HUES6 (cell line): ENCODE measurements at regions not wholly inside any gene's neighbourhood (a gene's known extent, or its start where the extent isn't known, plus 50 kb on each side); places are given as distances from the start of the nearest gene placed in this dataset.
"Not testable (repeated sequence)": the region's sequence is repeated elsewhere in the genome, so short reads cannot be mapped to it uniquely, and the experiment has no call there.

ENCODE experiments used
- H3K27ac ChIP-seq: 2 replicates; pipeline ENCODE4 v1.7.0; 2013; ENCODE audit warnings: low read depth, mild to moderate bottlenecking, low read length, inconsistent platforms
- H3K27me3 ChIP-seq: 2 replicates; pipeline ENCODE4 v1.6.1; 2013; ENCODE audit warnings: low read length; ENCODE audit not compliant: control insufficient read depth, insufficient read depth
- H3K36me3 ChIP-seq: 2 replicates; pipeline ENCODE4 v1.6.1; 2013; ENCODE audit warnings: low read length; ENCODE audit not compliant: control insufficient read depth, insufficient read depth
- H3K4me1 ChIP-seq: 2 replicates; pipeline ENCODE4 v1.6.1; 2013; ENCODE audit warnings: low read length; ENCODE audit not compliant: control insufficient read depth, insufficient read depth
- H3K4me3 ChIP-seq: 2 replicates; pipeline ENCODE4 v1.5.1; 2013; ENCODE audit warnings: low read depth, low read length
- H3K9ac ChIP-seq: one replicate; pipeline ENCODE4 v1.6.1; 2013; ENCODE audit warnings: mild to moderate bottlenecking, low read length
- H3K9me3 ChIP-seq: 2 replicates; pipeline ENCODE4 v1.6.1; 2013; ENCODE audit warnings: low read depth, low read length; ENCODE audit not compliant: control insufficient read depth, insufficient read depth

DNA sequence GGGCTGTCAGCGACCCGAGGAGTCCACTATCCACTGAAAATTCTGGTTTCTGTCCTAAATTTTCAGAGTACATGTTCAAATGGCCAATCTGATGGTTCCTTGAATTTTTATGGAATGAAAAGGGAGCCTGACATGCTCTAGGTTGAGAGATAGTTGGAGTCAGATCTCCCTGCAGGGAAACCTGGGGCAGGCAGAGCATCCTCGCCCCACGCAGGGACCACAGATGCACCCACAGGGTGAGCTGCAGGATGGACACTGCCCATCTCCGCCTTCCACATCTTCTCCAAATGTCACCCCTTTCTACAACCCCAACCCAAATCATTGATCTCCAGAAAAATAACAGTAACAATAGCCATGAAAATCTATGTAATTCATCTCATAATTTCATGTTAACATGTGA lies 114.2 kb upstream of the IGLL5 start:
- Histone ChIP-seq H3K9me3 (no peaks in the 10 kb centered on the region), H3K27me3 (peaks cover 93% of the 10 kb centered on the region), H3K9ac (no peak overlapping the region), H3K27ac (no peak overlapping the region), H3K4me1 (no peaks in the 10 kb centered on the region), H3K4me3 (no peak overlapping the region), H3K36me3 (no peaks in the 10 kb centered on the region)

DNA sequence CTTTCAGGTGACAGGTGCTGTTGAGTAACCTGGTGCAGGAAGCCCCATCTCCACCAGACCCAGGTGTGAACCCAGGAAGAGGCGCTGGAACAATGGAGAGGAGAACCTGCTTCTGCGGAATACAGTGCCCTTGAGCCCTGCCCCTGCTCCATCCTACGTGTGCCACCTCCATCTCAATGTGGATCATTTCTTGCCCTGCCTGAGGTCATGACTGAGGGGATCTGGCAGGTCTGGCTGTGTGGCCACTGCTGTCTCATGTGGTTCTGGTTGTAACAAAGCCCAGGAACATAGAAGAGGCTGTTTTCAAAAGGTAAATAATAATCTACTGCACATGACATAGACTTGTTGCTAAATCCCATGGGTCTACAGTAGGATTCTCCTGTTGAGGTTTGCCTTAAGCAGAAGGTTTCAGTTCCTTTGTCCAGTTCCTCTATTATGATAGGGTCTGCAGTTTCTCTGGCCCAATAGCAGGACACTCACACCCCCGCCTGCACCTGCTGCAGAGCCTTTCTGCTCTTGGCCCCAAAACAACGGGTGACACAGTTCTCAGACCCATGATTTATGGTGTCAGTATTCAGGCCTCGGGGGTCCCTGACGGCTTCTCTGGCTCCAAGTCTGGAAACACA lies 113.5 kb upstream of the IGLL5 start:
- Histone ChIP-seq H3K4me3 (no peak overlapping the region), H3K36me3 (no peaks in the 10 kb centered on the region), H3K9ac (no peak overlapping the region), H3K9me3 (no peaks in the 10 kb centered on the region), H3K27me3 (peaks cover 89% of the 10 kb centered on the region), H3K4me1 (no peaks in the 10 kb centered on the region), H3K27ac (no peak overlapping the region)

DNA sequence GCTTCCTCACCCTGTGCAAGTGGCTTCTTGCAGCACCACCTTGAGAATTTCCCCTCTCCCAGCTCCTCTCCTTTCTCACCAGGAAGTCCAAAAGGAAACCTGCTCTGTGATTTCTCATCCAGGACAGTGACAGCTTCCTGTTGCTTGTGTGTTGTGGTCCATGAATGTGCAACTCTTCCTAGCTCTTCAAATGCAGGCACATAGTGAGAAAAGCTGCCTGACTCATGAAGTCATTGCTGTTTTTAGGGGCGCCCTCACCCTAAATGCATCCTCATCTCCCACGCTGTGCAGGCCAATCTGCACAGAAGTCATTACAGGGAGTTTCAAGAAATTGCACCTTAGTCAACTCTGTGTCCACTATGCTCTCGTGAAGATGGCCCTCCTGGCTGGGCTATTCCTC lies 112.9 kb upstream of the IGLL5 start:
- not testable (repeated sequence) for H3K9me3 ChIP-seq, H3K4me1 ChIP-seq, H3K9ac ChIP-seq, H3K36me3 ChIP-seq, H3K4me3 ChIP-seq, H3K27ac ChIP-seq
- peaks cover 86% of the 10 kb centered on the region for H3K27me3 ChIP-seq

DNA sequence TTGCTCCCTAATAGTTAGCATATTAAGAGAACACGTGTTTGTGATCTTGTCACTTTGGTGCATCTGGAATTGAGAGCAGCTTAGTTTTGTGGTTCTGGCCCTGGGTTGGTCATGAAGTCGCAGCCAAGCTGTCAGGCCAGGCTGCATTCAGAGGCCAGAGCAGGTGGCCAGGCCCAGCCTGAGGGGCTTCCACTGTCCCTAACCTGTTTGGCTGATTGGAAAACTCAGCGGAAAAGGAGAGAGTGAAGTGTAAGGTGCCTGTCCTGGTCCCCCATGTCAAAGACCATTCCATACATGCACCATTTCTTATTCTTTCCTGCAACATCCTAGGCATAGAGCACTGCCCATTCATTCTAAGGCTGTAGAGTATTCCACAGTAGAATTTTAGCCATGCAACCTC lies 111.5 kb upstream of the IGLL5 start:
- peaks cover 76% of the 10 kb centered on the region for H3K27me3 ChIP-seq
- no peak overlapping the region for H3K27ac ChIP-seq
- no peaks in the 10 kb centered on the region for H3K9me3 ChIP-seq
- H3K36me3 ChIP-seq, result no peaks in the 10 kb centered on the region
- no peak overlapping the region for H3K4me3 ChIP-seq
- no peak overlapping the region for H3K9ac ChIP-seq
- no peaks in the 10 kb centered on the region for H3K4me1 ChIP-seq

DNA sequence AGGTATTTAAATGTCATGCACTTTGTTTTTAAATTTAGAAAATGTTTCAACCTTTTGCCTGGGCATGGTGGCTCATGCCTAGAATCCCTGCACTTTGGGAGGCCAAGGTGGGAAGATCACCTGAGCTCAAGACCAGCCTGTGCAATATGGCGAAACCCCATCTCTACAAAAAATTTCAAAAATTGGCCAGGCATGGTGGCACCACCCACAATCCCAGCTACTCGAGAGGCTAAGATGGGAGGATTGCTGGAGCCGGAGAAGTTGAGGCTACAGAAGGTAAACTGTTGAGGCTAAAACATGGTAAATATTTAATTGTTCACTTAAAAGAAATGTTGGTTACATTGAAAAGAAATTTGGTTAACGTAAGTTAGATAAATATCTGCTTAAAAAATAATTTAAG lies 108.4 kb upstream of the IGLL5 start:
- Histone ChIP-seq H3K9ac (no peak overlapping the region), H3K4me1 (no peaks in the 10 kb centered on the region), H3K9me3 (no peaks in the 10 kb centered on the region), H3K36me3 (no peaks in the 10 kb centered on the region), H3K4me3 (no peak overlapping the region), H3K27ac (no peak overlapping the region), H3K27me3 (peaks cover 65% of the 10 kb centered on the region)

DNA sequence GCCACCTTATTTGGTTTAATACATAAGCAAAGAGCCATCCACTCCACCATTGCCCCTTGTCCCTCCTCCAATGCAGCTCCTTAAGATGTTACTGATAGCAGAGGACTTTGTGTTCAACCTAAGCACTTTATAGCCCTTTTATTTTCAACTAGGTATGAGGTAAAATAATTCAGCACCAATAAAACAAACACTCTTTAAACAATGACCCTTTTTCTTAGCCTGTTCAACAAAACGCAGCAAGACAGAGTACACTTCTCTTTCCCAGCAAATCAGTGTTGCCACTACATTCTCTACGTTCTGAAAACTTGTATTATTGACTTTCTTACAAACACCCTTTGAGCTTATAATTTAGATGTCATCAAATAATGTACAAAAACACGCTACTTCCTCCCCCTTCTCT lies 104.0 kb upstream of the IGLL5 start:
- Histone ChIP-seq H3K36me3 (no peaks in the 10 kb centered on the region), H3K27me3 (peaks cover 61% of the 10 kb centered on the region), H3K9me3 (no peaks in the 10 kb centered on the region), H3K4me3 (no peak overlapping the region), H3K9ac (no peak overlapping the region), H3K27ac (no peak overlapping the region), H3K4me1 (no peaks in the 10 kb centered on the region)

DNA sequence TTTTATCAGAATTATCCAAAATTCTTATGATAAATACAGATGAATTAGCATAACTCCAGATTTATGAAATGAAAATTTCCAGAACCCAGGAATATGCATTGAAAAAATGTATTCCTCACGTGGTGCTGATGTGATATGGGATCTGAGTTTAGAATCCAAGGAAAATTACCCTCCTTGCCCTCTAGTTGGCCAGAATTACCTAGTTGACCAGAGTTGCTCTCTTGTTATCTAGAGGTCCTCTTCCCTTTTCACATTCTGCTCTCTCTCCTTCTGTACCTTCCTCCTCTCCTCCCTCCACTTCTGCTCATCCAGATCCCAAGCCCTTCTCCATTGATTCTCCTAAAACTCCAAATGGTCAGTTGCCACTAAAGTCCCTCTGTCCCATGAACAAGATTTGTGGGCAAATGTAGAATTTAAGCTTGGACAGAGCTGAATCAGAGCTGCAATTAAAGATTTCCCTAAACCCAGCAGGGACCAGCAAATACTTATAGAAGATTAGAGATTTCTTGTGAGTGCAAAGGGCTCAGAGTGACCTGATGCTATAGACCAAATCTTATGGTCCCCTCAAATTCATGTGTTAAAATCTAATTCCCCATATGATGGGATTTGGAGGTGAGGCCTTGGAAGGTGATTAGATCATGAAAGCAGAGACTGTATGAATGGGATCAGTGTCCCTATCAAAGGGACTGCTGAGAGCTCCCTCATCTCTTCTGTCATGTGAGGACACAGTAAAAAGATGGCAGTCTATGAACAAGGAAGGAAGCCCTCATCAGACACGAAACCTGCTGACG lies 103.2 kb upstream of the IGLL5 start:
- H3K9ac ChIP-seq, result no peak overlapping the region
- no peak overlapping the region for H3K27ac ChIP-seq
- peaks cover 65% of the 10 kb centered on the region for H3K27me3 ChIP-seq
- H3K9me3 ChIP-seq, result no peaks in the 10 kb centered on the region
- no peaks in the 10 kb centered on the region for H3K36me3 ChIP-seq
- no peaks in the 10 kb centered on the region for H3K4me1 ChIP-seq
- H3K4me3 ChIP-seq, result no peak overlapping the region

DNA sequence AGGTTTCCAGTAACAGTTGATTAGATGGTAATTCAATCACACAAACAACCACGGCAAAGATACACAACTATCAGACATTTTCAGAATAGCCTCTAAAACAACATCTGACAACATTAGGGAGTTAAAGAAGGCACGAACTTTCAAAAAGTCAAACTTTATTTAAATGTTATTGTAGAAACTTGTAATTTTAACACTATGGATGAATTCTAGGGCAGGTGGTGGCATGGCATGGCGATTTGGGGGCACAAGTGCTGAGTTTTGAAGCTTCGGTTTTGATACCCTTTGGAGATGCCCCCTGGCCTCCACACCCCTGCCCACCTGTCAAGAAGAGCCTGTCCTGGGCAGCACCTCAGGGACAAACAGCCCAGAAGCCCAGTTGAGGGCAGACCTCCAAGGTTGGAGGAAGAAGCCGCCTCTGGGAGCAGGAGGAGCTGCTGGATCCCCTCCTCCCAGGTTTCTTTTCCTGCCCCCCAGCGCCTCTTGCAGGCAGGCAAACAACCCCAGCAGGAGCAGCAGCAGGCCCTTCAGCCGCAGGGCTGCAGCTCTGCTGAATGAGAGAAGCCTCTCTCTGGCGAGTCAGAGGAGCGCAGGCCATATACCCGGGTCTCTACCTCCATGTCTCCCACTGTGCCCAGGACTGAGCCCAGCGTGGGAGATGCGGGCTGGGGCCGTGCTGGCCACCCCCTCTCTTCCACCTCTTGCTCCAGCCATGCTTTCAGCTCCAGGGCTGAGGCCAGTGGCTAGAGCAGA lies 102.1 kb upstream of the IGLL5 start:
- H3K27me3 ChIP-seq, result peaks cover 75% of the 10 kb centered on the region
- H3K4me3 ChIP-seq, result no peak overlapping the region
- no peaks in the 10 kb centered on the region for H3K9me3 ChIP-seq
- no peaks in the 10 kb centered on the region for H3K36me3 ChIP-seq
- no peaks in the 10 kb centered on the region for H3K4me1 ChIP-seq
- H3K27ac ChIP-seq, result no peak overlapping the region
- no peak overlapping the region for H3K9ac ChIP-seq

DNA sequence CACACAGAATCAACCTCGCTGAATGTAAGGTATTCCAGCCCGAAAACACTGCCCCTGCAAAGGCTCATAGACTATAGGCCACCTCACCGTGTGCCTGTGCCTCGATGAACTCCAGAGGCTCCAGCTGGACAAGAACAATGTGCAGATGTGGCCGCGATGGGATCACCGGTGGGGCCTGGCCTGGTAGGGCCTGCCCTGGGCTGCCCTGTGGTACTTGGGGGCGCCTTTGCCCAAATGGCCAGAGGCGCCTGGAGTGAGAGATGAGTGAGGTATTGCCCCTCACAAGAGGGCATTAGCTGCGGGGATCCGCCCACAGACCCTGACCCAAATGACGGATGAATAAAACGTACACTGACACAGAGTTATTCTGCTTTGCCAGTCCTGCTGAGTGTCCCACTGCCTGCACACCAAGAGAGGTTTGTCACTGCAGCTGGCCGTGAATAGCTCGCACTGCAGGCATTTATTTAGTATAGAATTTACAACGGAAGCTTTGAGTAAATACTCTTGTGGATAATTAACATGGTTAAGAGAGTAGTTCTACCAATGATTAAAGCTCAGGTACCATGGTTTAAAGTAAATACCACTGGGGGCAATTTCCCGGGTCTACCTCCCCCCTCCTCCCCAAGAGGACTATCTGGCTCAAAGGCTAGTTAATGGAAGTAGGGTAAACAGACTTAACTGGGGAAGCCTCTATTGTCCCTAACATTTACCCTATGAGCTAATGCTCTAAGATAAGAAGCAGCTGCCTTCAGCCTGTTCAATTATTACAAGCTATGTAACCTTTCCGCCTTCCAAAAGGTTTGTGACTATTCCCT lies 101.1 kb upstream of the IGLL5 start:
- Histone ChIP-seq H3K9ac (no peak overlapping the region), H3K4me3 (no peak overlapping the region), H3K9me3 (no peaks in the 10 kb centered on the region), H3K4me1 (no peaks in the 10 kb centered on the region), H3K36me3 (no peaks in the 10 kb centered on the region), H3K27me3 (peaks cover 76% of the 10 kb centered on the region), H3K27ac (no peak overlapping the region)

DNA sequence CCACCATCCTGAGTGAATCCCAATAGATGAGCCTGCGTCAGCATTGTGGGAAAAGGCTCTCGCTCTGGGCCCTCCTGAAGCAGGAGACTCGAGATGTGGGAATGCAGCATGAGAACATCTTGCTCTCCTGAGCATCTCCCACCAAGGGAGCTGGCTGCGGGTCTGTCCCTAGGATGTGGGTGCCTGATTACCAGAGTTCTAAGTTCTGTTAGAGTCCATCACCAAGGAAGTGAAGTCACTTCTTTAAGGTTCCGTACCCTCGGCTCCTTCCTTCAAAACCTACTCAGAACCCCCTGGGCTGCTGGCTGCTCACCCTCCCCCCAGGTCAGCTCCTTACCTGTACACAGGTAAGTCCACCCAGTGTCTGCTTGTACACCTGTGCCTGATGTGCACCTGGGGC lies 100.5 kb upstream of the IGLL5 start:
- Histone ChIP-seq H3K9ac (no peak overlapping the region), H3K27me3 (peaks cover 79% of the 10 kb centered on the region), H3K27ac (no peak overlapping the region), H3K9me3 (no peaks in the 10 kb centered on the region), H3K36me3 (no peaks in the 10 kb centered on the region), H3K4me3 (no peak overlapping the region), H3K4me1 (no peaks in the 10 kb centered on the region)
